K562 (cell line): ENCODE measurements at regions not wholly inside any gene's neighbourhood (a gene's known extent, or its start where the extent isn't known, plus 50 kb on each side); places are given as distances from the start of the nearest gene placed in this dataset.

Experiments
- BRF2 ChIP-seq: IDR thresholded peaks from 3 replicates; pipeline ENCODE4 v1.6.1; 2011; ENCODE audit warnings: borderline replicate concordance, mild to moderate bottlenecking; ENCODE audit not compliant: insufficient read length, insufficient read depth
- JUN ChIP-seq, 2 experiments: sonication (generic) in 1 of 2; formaldehyde crosslinking in 1 of 2; IDR thresholded peaks; 2 replicates each; pipeline versions ENCODE4 v1.6.1 to v1.8.0; 2012 to 2022; ENCODE audit warnings: borderline replicate concordance in 2 of 2, mild to moderate bottlenecking in 2 of 2, improper control_type of control experiment in 1 of 2, low read depth in 1 of 2, low read length in 1 of 2, missing genetic modification reagents in 1 of 2
- KLF10 ChIP-seq: fragments of 250-450 bp; sonication (Bioruptor Pico); IDR thresholded peaks from 2 replicates; pipeline ENCODE4 v1.6.1; 2021; ENCODE audit warnings: matching md5 sums
- MTA1 ChIP-seq: fragments of 450-650 bp; IDR thresholded peaks from 2 replicates; pipeline ENCODE4 v1.6.1; 2017; ENCODE audit warnings: borderline replicate concordance
- POLR2A ChIP-seq: fragments of 450-650 bp; conservative IDR thresholded peaks from 2 replicates; pipeline ENCODE4 v1.6.1; 2016
- ZNF277 ChIP-seq: fragments of 250-450 bp; sonication (Bioruptor Pico); IDR thresholded peaks from 2 replicates; pipeline ENCODE4 v1.8.0; 2022; ENCODE audit warnings: inconsistent platforms, mild to moderate bottlenecking, moderate library complexity, borderline replicate concordance

GRCh38 chr4:136392576-136392975, 1139.7 kb downstream of the PCDH18 start:
- TF ChIP-seq POLR2A (no peak), ZNF277 (no peak), MTA1 (no peak), BRF2 (no peak), JUN (IDR thresholded peaks at IDR 0.05; ENCODE audit: borderline replicate concordance, low read depth, low read length) (no peak), JUN (CRISPR knock-in tag; IDR thresholded peaks at IDR 0.05; ENCODE audit: borderline replicate concordance) (no peak), KLF10 (CRISPR knock-in tag) (no peak)
